ENCODE measurements at regions not wholly inside any gene's neighbourhood (a gene's known extent, or its start where the extent isn't known, plus 50 kb on each side); places are given as distances from the start of the nearest gene placed in this dataset.

GRCh38 chr2:8597094-8597493, 84.8 kb upstream of the ID2 start:
- TF ChIP-seq, protein P1, sequence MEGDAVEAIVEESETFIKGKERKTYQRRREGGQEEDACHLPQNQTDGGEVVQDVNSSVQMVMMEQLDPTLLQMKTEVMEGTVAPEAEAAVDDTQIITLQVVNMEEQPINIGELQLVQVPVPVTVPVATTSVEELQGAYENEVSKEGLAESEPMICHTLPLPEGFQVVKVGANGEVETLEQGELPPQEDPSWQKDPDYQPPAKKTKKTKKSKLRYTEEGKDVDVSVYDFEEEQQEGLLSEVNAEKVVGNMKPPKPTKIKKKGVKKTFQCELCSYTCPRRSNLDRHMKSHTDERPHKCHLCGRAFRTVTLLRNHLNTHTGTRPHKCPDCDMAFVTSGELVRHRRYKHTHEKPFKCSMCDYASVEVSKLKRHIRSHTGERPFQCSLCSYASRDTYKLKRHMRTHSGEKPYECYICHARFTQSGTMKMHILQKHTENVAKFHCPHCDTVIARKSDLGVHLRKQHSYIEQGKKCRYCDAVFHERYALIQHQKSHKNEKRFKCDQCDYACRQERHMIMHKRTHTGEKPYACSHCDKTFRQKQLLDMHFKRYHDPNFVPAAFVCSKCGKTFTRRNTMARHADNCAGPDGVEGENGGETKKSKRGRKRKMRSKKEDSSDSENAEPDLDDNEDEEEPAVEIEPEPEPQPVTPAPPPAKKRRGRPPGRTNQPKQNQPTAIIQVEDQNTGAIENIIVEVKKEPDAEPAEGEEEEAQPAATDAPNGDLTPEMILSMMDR (IDR thresholded peaks at IDR 0.05) = no peak
- TF ChIP-seq POLR2A (IDR thresholded peaks at IDR 0.05) = no peak

Data from adrenal gland (tissue), 5 donors.